ENCODE measurements at regions not wholly inside any gene's neighbourhood (a gene's known extent, or its start where the extent isn't known, plus 50 kb on each side); places are given as distances from the start of the nearest gene placed in this dataset.

- no peaks in the 10 kb centered on the region for H3K36me3 ChIP-seq (ENCODE audit: control insufficient read depth in 2 of 2, extremely low read depth in 1 of 2, insufficient read depth in 2 of 2, low read length in 2 of 2)
- no peak for DNase-seq (ENCODE audit: low read depth, low spot score)
- H3K4me2 ChIP-seq (ENCODE audit: control insufficient read depth, extremely low read depth, insufficient read depth, low read depth, low read length) = no peak overlapping the region
- no peak overlapping the region for H3K9ac ChIP-seq (ENCODE audit: control insufficient read depth, extremely low read depth, insufficient read depth, low read length)
- TF ChIP-seq EZH2 (IDR thresholded peaks at IDR 0.05; ENCODE audit: low read length) (no peak), CTCF (optimal IDR thresholded peaks at IDR 0.05 in 1 of 3, IDR thresholded peaks at IDR 0.05 in 1 of 3, conservative IDR thresholded peaks at IDR 0.05 in 1 of 3; ENCODE audit: extremely low read depth in 1 of 3, insufficient read depth in 2 of 3, low read length in 3 of 3) (no peak)
- no peak overlapping the region for H2AFZ ChIP-seq (ENCODE audit: control insufficient read depth, low read length)
- H3K4me3 ChIP-seq (ENCODE audit: control insufficient read depth in 2 of 3, extremely low read depth in 1 of 3, insufficient read depth in 2 of 3, low read depth in 1 of 3, low read length in 3 of 3) = no peak overlapping the region
- no peaks in the 10 kb centered on the region for H3K9me1 ChIP-seq (ENCODE audit: control insufficient read depth, extremely low read depth, insufficient read depth, low read length)
- no peak overlapping the region for H3K27ac ChIP-seq (ENCODE audit: control insufficient read depth, insufficient read depth, low read length)
- no peak for FAIRE-seq
- H3K9me3 ChIP-seq (ENCODE audit: control insufficient read depth, low read depth, low read length) = no peaks in the 10 kb centered on the region
- no peaks in the 10 kb centered on the region for H4K20me1 ChIP-seq (ENCODE audit: control insufficient read depth, extremely low read depth, insufficient read depth, low read length)
- no peaks in the 10 kb centered on the region for H3K27me3 ChIP-seq (ENCODE audit: control insufficient read depth, extremely low read depth, insufficient read depth, low read length)
- no peaks in the 10 kb centered on the region for H3K79me2 ChIP-seq (ENCODE audit: control insufficient read depth, insufficient read depth, low read length)
- dilution Hi-C loops (cut with MboI; ENCODE audit: extremely low pct_ligation_motif_present, low sequenced_read_pairs) = no loop called here
- no peaks in the 10 kb centered on the region for H3K4me1 ChIP-seq (ENCODE audit: control insufficient read depth, extremely low read depth, insufficient read depth, low read length)
These were observed 180.4 kb downstream of the KIF26A start for GRCh38 chr14:104318558-104319490.

- Histone ChIP-seq H3K4me2 (ENCODE audit: control insufficient read depth, extremely low read depth, insufficient read depth, low read depth, low read length) (no peak overlapping the region), H4K20me1 (ENCODE audit: control insufficient read depth, extremely low read depth, insufficient read depth, low read length) (no peaks in the 10 kb centered on the region), H3K4me1 (ENCODE audit: control insufficient read depth, extremely low read depth, insufficient read depth, low read length) (no peaks in the 10 kb centered on the region), H3K36me3 (ENCODE audit: control insufficient read depth in 2 of 2, extremely low read depth in 1 of 2, insufficient read depth in 2 of 2, low read length in 2 of 2) (no peaks in the 10 kb centered on the region), H3K4me3 (ENCODE audit: control insufficient read depth in 2 of 3, extremely low read depth in 1 of 3, insufficient read depth in 2 of 3, low read depth in 1 of 3, low read length in 3 of 3) (no peak overlapping the region), H3K9me1 (ENCODE audit: control insufficient read depth, extremely low read depth, insufficient read depth, low read length) (no peaks in the 10 kb centered on the region), H3K27me3 (ENCODE audit: control insufficient read depth, extremely low read depth, insufficient read depth, low read length) (no peaks in the 10 kb centered on the region), H3K79me2 (ENCODE audit: control insufficient read depth, insufficient read depth, low read length) (no peaks in the 10 kb centered on the region), H3K9me3 (ENCODE audit: control insufficient read depth, low read depth, low read length) (no peaks in the 10 kb centered on the region), H3K27ac (ENCODE audit: control insufficient read depth, insufficient read depth, low read length) (no peak overlapping the region), H2AFZ (ENCODE audit: control insufficient read depth, low read length) (no peak overlapping the region), H3K9ac (ENCODE audit: control insufficient read depth, extremely low read depth, insufficient read depth, low read length) (no peak overlapping the region)
- FAIRE-seq (no peak), DNase-seq (ENCODE audit: low read depth, low spot score) (no peak)
- dilution Hi-C loops (cut with MboI; ENCODE audit: extremely low pct_ligation_motif_present, low sequenced_read_pairs) = no loop called here
- no peak for TF ChIP-seq CTCF (optimal IDR thresholded peaks at IDR 0.05 in 1 of 3, IDR thresholded peaks at IDR 0.05 in 1 of 3, conservative IDR thresholded peaks at IDR 0.05 in 1 of 3; ENCODE audit: extremely low read depth in 1 of 3, insufficient read depth in 2 of 3, low read length in 3 of 3)
- no peak for TF ChIP-seq EZH2 (IDR thresholded peaks at IDR 0.05; ENCODE audit: low read length)
These were observed 181.3 kb downstream of the KIF26A start for GRCh38 chr14:104319491-104320241.
